Tibial nerve (tissue), 4 donors: ENCODE measurements at regions not wholly inside any gene's neighbourhood (a gene's known extent, or its start where the extent isn't known, plus 50 kb on each side); places are given as distances from the start of the nearest gene placed in this dataset.

ENCODE experiments used
- DNase-seq, 2 donors: peaks; one replicate each; pipeline ENCODE4 v3.0.0-alpha.2; 2019; ENCODE audit warnings: low spot score in 2 of 2
- H3K27ac ChIP-seq, 4 donors: fragments of 200-600 bp; sonication (generic) in 3 of 4; one replicate each; pipeline ENCODE4 v1.5.1; 2017 to 2019; ENCODE audit warnings: mild to moderate bottlenecking in 1 of 4
- H3K27me3 ChIP-seq, 2 donors: fragments of 200-600 bp; sonication (generic) in 1 of 2; one replicate each; pipeline versions ENCODE4 v1.5.1 to v1.6.0; 2017 to 2019
- H3K36me3 ChIP-seq, 3 donors: fragments of 200-600 bp; sonication (generic); one replicate each; pipeline ENCODE4 v1.5.1; 2018 to 2019
- H3K4me1 ChIP-seq, 4 donors: fragments of 200-600 bp; sonication (generic) in 3 of 4; one replicate each; pipeline ENCODE4 v1.5.1; 2017 to 2019
- H3K4me3 ChIP-seq, 4 donors: fragments of 200-600 bp; sonication (generic) in 3 of 4; one replicate each; pipeline ENCODE4 v1.5.1; 2017 to 2019; ENCODE audit warnings: mild to moderate bottlenecking in 1 of 4, moderate library complexity in 1 of 4
- H3K9me3 ChIP-seq, 4 donors: fragments of 200-600 bp; sonication (generic) in 3 of 4; one replicate each; pipeline ENCODE4 v1.5.1; 2017 to 2019
- CTCF ChIP-seq, 5 experiments: fragments of 200-600 bp in 3 of 5; fragments of 450-650 bp in 2 of 5; sonication (generic) in 3 of 5; IDR thresholded peaks; one replicate each; pipeline ENCODE4 v1.5.1; 2016 to 2019; ENCODE audit warnings: antibody characterized with exemption in 5 of 5, mild to moderate bottlenecking in 3 of 5, moderate library complexity in 2 of 5
- EP300 ChIP-seq, 2 donors: sonication (generic); formaldehyde crosslinking; IDR thresholded peaks; one replicate each; pipeline ENCODE4 v1.6.1; 2017; ENCODE audit warnings: antibody characterized with exemption in 2 of 2, mild to moderate bottlenecking in 1 of 2
- POLR2A ChIP-seq, 2 donors: fragments of 450-650 bp; IDR thresholded peaks; one replicate each; pipeline ENCODE4 v1.6.1; 2017; ENCODE audit warnings: antibody characterized with exemption in 2 of 2, mild to moderate bottlenecking in 2 of 2, moderate library complexity in 2 of 2
- WGBS, 2 donors: methylation state at CpG; one replicate each; pipeline ENCODE4 v1.1.5; 2018; 5-methylcytosine and 5-hydroxymethylcytosine counted together

GRCh38 chr12:14065616-14066015 lies 84.2 kb upstream of the GRIN2B start:
- 22 to 23% methylated on average over 1 of the region's 1 CpG for whole genome bisulfite sequencing, 2 donors
- Histone ChIP-seq H3K36me3 (no peaks in the 10 kb centered on the region), H3K27ac (no peak overlapping the region), H3K4me3 (no peak overlapping the region), H3K27me3 (no peaks in the 10 kb centered on the region), H3K9me3 (no peaks in the 10 kb centered on the region), H3K4me1 (no peaks in the 10 kb centered on the region)
- TF ChIP-seq POLR2A (IDR thresholded peaks at IDR 0.05), result no peak
- TF ChIP-seq EP300 (IDR thresholded peaks at IDR 0.05), result no peak
- no peak for TF ChIP-seq CTCF (IDR thresholded peaks at IDR 0.05)
- DNase-seq, result no peak

GRCh38 chr12:14066021-14066420 lies 84.6 kb upstream of the GRIN2B start:
- Histone ChIP-seq H3K9me3 (no peaks in the 10 kb centered on the region), H3K36me3 (no peaks in the 10 kb centered on the region), H3K27ac (no peak overlapping the region), H3K27me3 (no peaks in the 10 kb centered on the region), H3K4me3 (no peak overlapping the region), H3K4me1 (no peaks in the 10 kb centered on the region)
- DNase-seq, result no peak
- no peak for TF ChIP-seq EP300 (IDR thresholded peaks at IDR 0.05)
- no peak for TF ChIP-seq POLR2A (IDR thresholded peaks at IDR 0.05)
- no peak for TF ChIP-seq CTCF (IDR thresholded peaks at IDR 0.05)

GRCh38 chr12:14068961-14069360 lies 87.6 kb upstream of the GRIN2B start:
- no peak overlapping the region for H3K4me3 ChIP-seq
- no peaks in the 10 kb centered on the region for H3K4me1 ChIP-seq
- no peak for TF ChIP-seq CTCF (IDR thresholded peaks at IDR 0.05)
- TF ChIP-seq EP300 (IDR thresholded peaks at IDR 0.05), result no peak
- no peak for TF ChIP-seq POLR2A (IDR thresholded peaks at IDR 0.05)
- WGBS, 2 donors, result 77 to 91% methylated on average over 2 of the region's 2 CpGs
- no peak for DNase-seq
- no peaks in the 10 kb centered on the region for H3K9me3 ChIP-seq
- H3K27ac ChIP-seq, result no peak overlapping the region
- no peaks in the 10 kb centered on the region for H3K36me3 ChIP-seq
- no peaks in the 10 kb centered on the region for H3K27me3 ChIP-seq

- WGBS, 2 donors, result 71 to 86% methylated on average over 1 of the region's 1 CpG
These were observed 90.4 kb upstream of the GRIN2B start for GRCh38 chr12:14071833-14072232.

GRCh38 chr12:14072987-14073386 lies 91.6 kb upstream of the GRIN2B start:
- TF ChIP-seq CTCF (IDR thresholded peaks at IDR 0.05), result no peak
- DNase-seq, result no peak
- WGBS, 2 donors, result 27 to 33% methylated on average over 1 of the region's 1 CpG
- Histone ChIP-seq H3K4me3 (no peak overlapping the region), H3K9me3 (peaks cover 0 to 16% (median 1%) of the 10 kb centered on the region in 4 donors), H3K27ac (no peak overlapping the region), H3K4me1 (no peaks in the 10 kb centered on the region), H3K36me3 (no peaks in the 10 kb centered on the region), H3K27me3 (no peaks in the 10 kb centered on the region)

More at GRCh38 chr12:14071833-14072232, 90.4 kb upstream of the GRIN2B start:
- DNase-seq, result no peak
- Histone ChIP-seq H3K9me3 (peaks cover 0 to 4% (median 0%) of the 10 kb centered on the region in 4 donors), H3K4me3 (no peak overlapping the region), H3K4me1 (no peaks in the 10 kb centered on the region), H3K36me3 (no peaks in the 10 kb centered on the region), H3K27ac (no peak overlapping the region), H3K27me3 (no peaks in the 10 kb centered on the region)
- no peak for TF ChIP-seq EP300 (IDR thresholded peaks at IDR 0.05)
- TF ChIP-seq CTCF (IDR thresholded peaks at IDR 0.05), result no peak
- TF ChIP-seq POLR2A (IDR thresholded peaks at IDR 0.05), result no peak
